H1 (cell line): ENCODE measurements at regions not wholly inside any gene's neighbourhood (a gene's known extent, or its start where the extent isn't known, plus 50 kb on each side); places are given as distances from the start of the nearest gene placed in this dataset.

Source experiments
- CTCF ChIA-PET: fragments of 300-600 bp; sonication (Branson Sonifier 250); formaldehyde crosslinking; loops from one replicate; lab custom pipeline; 2021; ENCODE audit not compliant: partially characterized antibody; lab: Charles Lee
- POLR2A ChIA-PET: fragments of 300-600 bp; sonication (Branson Sonifier 250); formaldehyde crosslinking; loops from one replicate; lab custom pipeline; 2021; ENCODE audit warnings: inconsistent platforms; ENCODE audit not compliant: partially characterized antibody; lab: Charles Lee
- DNase-seq, 2 experiments: peaks; one replicate each; pipeline versions ENCODE4 v3.0.0 to v3.0.0-alpha.2; 2010 to 2022; ENCODE audit warnings: low spot score in 2 of 2, low read depth in 1 of 2, mixed read lengths in 1 of 2
- FAIRE-seq: peaks from 2 replicates; lab custom pipeline; 2011; peaks lifted over from hg19 to GRCh38; lab: Jason Lieb, UNC
- H2AFZ ChIP-seq: 2 replicates; pipeline ENCODE4 v1.8.1; 2012; ENCODE audit warnings: low read length, inconsistent platforms
- H2AK5ac ChIP-seq: 2 replicates; pipeline ENCODE4 v1.6.1; 2013; ENCODE audit warnings: low read depth, low read length
- H2BK120ac ChIP-seq: replicated peaks from 2 replicates; pipeline ENCODE3; 2013; ENCODE audit warnings: low read depth, low read length, inconsistent platforms
- H2BK12ac ChIP-seq: 2 replicates; pipeline ENCODE4 v1.6.1; 2013; ENCODE audit warnings: low read depth, low read length
- H2BK15ac ChIP-seq: 2 replicates; pipeline ENCODE4 v1.6.1; 2013; ENCODE audit warnings: low read length
- H2BK20ac ChIP-seq: 2 replicates; pipeline ENCODE4 v1.6.1; 2013; ENCODE audit warnings: low read length
- H2BK5ac ChIP-seq: 2 replicates; pipeline ENCODE4 v1.6.1; 2013; ENCODE audit warnings: low read depth, low read length
- H3K14ac ChIP-seq: 2 replicates; pipeline ENCODE4 v1.6.1; 2013; ENCODE audit warnings: inconsistent platforms; ENCODE audit not compliant: insufficient read length
- H3K18ac ChIP-seq: 2 replicates; pipeline ENCODE4 v1.6.1; 2013; ENCODE audit warnings: low read length; ENCODE audit errors: extremely low read depth
- H3K23ac ChIP-seq: 2 replicates; pipeline ENCODE4 v1.6.1; 2013; ENCODE audit warnings: inconsistent platforms; ENCODE audit not compliant: insufficient read length
- H3K23me2 ChIP-seq: 2 replicates; pipeline ENCODE4 v1.6.1; 2013; ENCODE audit warnings: low read depth, low read length
- H3K27ac ChIP-seq: 2 replicates; pipeline ENCODE4 v1.6.1; 2011; ENCODE audit warnings: low read depth, low read length, inconsistent platforms
- H3K27me3 ChIP-seq, 4 experiments: replicated peaks in 1 of 4; 1 replicate in 1 of 4; 2 replicates in 3 of 4; pipeline versions ENCODE4 v1.6.1 to v1.8.1; 2011 to 2013; ENCODE audit warnings: low read length in 3 of 4, mild to moderate bottlenecking in 3 of 4, inconsistent platforms in 2 of 4, mixed read lengths in 2 of 4, moderate library complexity in 1 of 4; ENCODE audit not compliant: control insufficient read depth in 3 of 4, insufficient read depth in 3 of 4; ENCODE audit errors: extremely low read depth in 1 of 4
- H3K36me3 ChIP-seq, 4 experiments: 2 replicates each; pipeline versions ENCODE4 v1.6.1 to v1.8.1; 2011 to 2013; ENCODE audit warnings: mild to moderate bottlenecking in 4 of 4, low read length in 3 of 4, moderate library complexity in 2 of 4, control low read depth in 1 of 4, inconsistent platforms in 1 of 4; ENCODE audit not compliant: insufficient read depth in 4 of 4, control insufficient read depth in 2 of 4
- H3K4ac ChIP-seq: replicated peaks from 2 replicates; pipeline ENCODE3; 2013; ENCODE audit warnings: low read length, low read depth, mixed read lengths, inconsistent platforms; ENCODE audit not compliant: insufficient read length
- H3K4me1 ChIP-seq, 4 experiments: replicated peaks in 1 of 4; 1 replicate in 1 of 4; 2 replicates in 3 of 4; pipeline versions ENCODE4 v1.6.1 to v1.8.1; 2011 to 2013; ENCODE audit warnings: low read length in 3 of 4, inconsistent platforms in 2 of 4, mixed read lengths in 1 of 4; ENCODE audit not compliant: insufficient read depth in 4 of 4, control insufficient read depth in 3 of 4
- H3K4me2 ChIP-seq, 2 experiments: 2 replicates each; pipeline versions ENCODE4 v1.6.1 to v1.8.1; 2011 to 2013; ENCODE audit warnings: low read depth in 2 of 2, low read length in 2 of 2, control low read depth in 1 of 2, inconsistent platforms in 1 of 2, mild to moderate bottlenecking in 1 of 2; ENCODE audit not compliant: insufficient read depth in 1 of 2
- H3K4me3 ChIP-seq, 4 experiments: fragments of 200-600, 300-600 bp in 1 of 4; sonication (generic), shearing (Covaris generic), sonication (Bioruptor Twin) in 1 of 4; 2 replicates each; pipeline versions ENCODE4 v1.5.1 to v1.8.1; 2011 to 2016; ENCODE audit warnings: low read length in 4 of 4, low read depth in 3 of 4, control low read depth in 2 of 4, inconsistent platforms in 2 of 4, mild to moderate bottlenecking in 2 of 4, mixed read lengths in 1 of 4, moderate library complexity in 1 of 4; ENCODE audit not compliant: insufficient read depth in 2 of 4; ENCODE audit errors: extremely low read depth in 1 of 4
- H3K56ac ChIP-seq: replicated peaks from 2 replicates; pipeline ENCODE3; 2013; ENCODE audit warnings: low read depth, mild to moderate bottlenecking, mixed read lengths, low read length, inconsistent platforms; ENCODE audit not compliant: insufficient read length
- H3K79me1 ChIP-seq: 2 replicates; pipeline ENCODE4 v1.6.1; 2013; ENCODE audit warnings: low read depth, low read length, control low read depth
- H3K79me2 ChIP-seq, 2 experiments: 2 replicates each; pipeline versions ENCODE4 v1.6.1 to v1.8.1; 2012 to 2013; ENCODE audit warnings: low read length in 2 of 2, mild to moderate bottlenecking in 2 of 2, inconsistent platforms in 1 of 2; ENCODE audit not compliant: insufficient read depth in 2 of 2, control insufficient read depth in 1 of 2
- H3K9ac ChIP-seq, 4 experiments: replicated peaks in 1 of 4; 1 replicate in 1 of 4; 2 replicates in 3 of 4; pipeline versions ENCODE4 v1.6.1 to v1.8.1; 2011 to 2013; ENCODE audit warnings: low read depth in 3 of 4, low read length in 3 of 4, control low read depth in 2 of 4, mild to moderate bottlenecking in 2 of 4, moderate library complexity in 2 of 4, inconsistent platforms in 1 of 4; ENCODE audit errors: extremely low read depth in 1 of 4
- H3K9me3 ChIP-seq, 2 experiments: 2 replicates each; pipeline versions ENCODE4 v1.6.1 to v1.8.1; 2012 to 2013; ENCODE audit warnings: mild to moderate bottlenecking in 2 of 2, moderate library complexity in 2 of 2, control low read depth in 1 of 2, inconsistent platforms in 1 of 2, low read depth in 1 of 2, low read length in 1 of 2, mixed read lengths in 1 of 2; ENCODE audit not compliant: insufficient read depth in 2 of 2
- H4K20me1 ChIP-seq, 2 experiments: replicated peaks in 1 of 2; 2 replicates each; pipeline versions ENCODE3 to v1.8.1; 2011 to 2013; ENCODE audit warnings: inconsistent platforms in 2 of 2, low read length in 2 of 2, mild to moderate bottlenecking in 1 of 2; ENCODE audit not compliant: insufficient read depth in 2 of 2, control insufficient read depth in 1 of 2
- H4K5ac ChIP-seq: 2 replicates; pipeline ENCODE4 v1.6.1; 2013; ENCODE audit warnings: low read length, low read depth, mixed read lengths, inconsistent platforms; ENCODE audit not compliant: insufficient read length
- H4K8ac ChIP-seq: 2 replicates; pipeline ENCODE4 v1.8.0; 2013; ENCODE audit warnings: mild to moderate bottlenecking, moderate library complexity, low read length, inconsistent platforms; ENCODE audit not compliant: insufficient read depth; ENCODE audit errors: extremely low read depth
- H4K91ac ChIP-seq: replicated peaks from 2 replicates; pipeline ENCODE3; 2013; ENCODE audit warnings: low read length, mixed read lengths, inconsistent platforms; ENCODE audit not compliant: insufficient read length
- CTCF ChIP-seq, 3 experiments: IDR thresholded peaks; 1 replicate in 2 of 3; 2 replicates in 1 of 3; pipeline versions ENCODE4 v1.5.1 to v1.6.1; 2011; ENCODE audit warnings: low read length in 3 of 3, mild to moderate bottlenecking in 3 of 3, inconsistent platforms in 2 of 3, low read depth in 1 of 3, moderate library complexity in 1 of 3; ENCODE audit not compliant: insufficient read depth in 1 of 3; ENCODE audit errors: control extremely low read depth in 1 of 3
- WGBS, 2 experiments: shearing (Covaris generic) in 1 of 2; methylation state at CpG; one replicate each; pipeline versions ENCODE4 v1.1.6 to v1.1.7; 2013 to 2015; ENCODE audit warnings: low lambda C conversion rate in 2 of 2, mixed read lengths in 2 of 2, inconsistent platforms in 1 of 2, low coverage in 1 of 2, missing lambda C conversion rate in 1 of 2; ENCODE audit not compliant: insufficient replicate concordance in 2 of 2, insufficient coverage in 1 of 2, insufficient read length in 1 of 2; ENCODE audit errors: extremely low coverage in 1 of 2, missing lambda C conversion rate in 1 of 2; 5-methylcytosine and 5-hydroxymethylcytosine counted together

- H3K18ac ChIP-seq: no peak overlapping the region
- DNase-seq (no peak), FAIRE-seq (no peak)
- H2BK12ac ChIP-seq: no peak overlapping the region
- no peak overlapping the region for H2BK20ac ChIP-seq
- H3K4me3 ChIP-seq: no peak overlapping the region
- H3K56ac ChIP-seq: no peak overlapping the region
- no peaks in the 10 kb centered on the region for H3K23me2 ChIP-seq
- no peaks in the 10 kb centered on the region for H3K36me3 ChIP-seq
- no peaks in the 10 kb centered on the region for H3K27me3 ChIP-seq
- ChIA-PET CTCF (interaction anchor here (0.6 kb wide), 1 partner anchor 10 kb away, joined by 3 read pairs; no protein-coding TSS in a partner anchor), POLR2A (no interaction called here)
- H3K79me2 ChIP-seq: no peaks in the 10 kb centered on the region
- no peak overlapping the region for H3K4me2 ChIP-seq
- no peak overlapping the region for H4K5ac ChIP-seq
- no peak overlapping the region for H3K9ac ChIP-seq
- H4K8ac ChIP-seq: no peak overlapping the region
- H2BK5ac ChIP-seq: no peak overlapping the region
- no peak overlapping the region for H2AFZ ChIP-seq
- no peak overlapping the region for H2BK120ac ChIP-seq
- peaks cover 17 to 35% of the 10 kb centered on the region in 2 experiments for H3K9me3 ChIP-seq
- no peaks in the 10 kb centered on the region for H3K79me1 ChIP-seq
- no peaks in the 10 kb centered on the region for H4K20me1 ChIP-seq
- H3K23ac ChIP-seq: no peak overlapping the region
- no peak overlapping the region for H2BK15ac ChIP-seq
- H3K14ac ChIP-seq: no peak overlapping the region
- TF ChIP-seq CTCF (IDR thresholded peaks at IDR 0.05; ENCODE audit: control extremely low read depth in 1 of 3, insufficient read depth in 1 of 3, low read depth in 1 of 3, low read length in 3 of 3): no peak
- 91% methylated on average over 13 of the region's 13 CpGs; no CpG with 5 or more reads in 1 of the 2 experiments for WGBS, 2 experiments
- no peak overlapping the region for H3K4ac ChIP-seq
- H2AK5ac ChIP-seq: no peak overlapping the region
- H3K4me1 ChIP-seq: no peaks in the 10 kb centered on the region
- H4K91ac ChIP-seq: no peak overlapping the region
- H3K27ac ChIP-seq: no peak overlapping the region
These were observed 408.4 kb upstream of the SALL3 start for GRCh38 chr18:78571063-78571785.
